ENCODE measurements at regions not wholly inside any gene's neighbourhood (a gene's known extent, or its start where the extent isn't known, plus 50 kb on each side); places are given as distances from the start of the nearest gene placed in this dataset.

DNA sequence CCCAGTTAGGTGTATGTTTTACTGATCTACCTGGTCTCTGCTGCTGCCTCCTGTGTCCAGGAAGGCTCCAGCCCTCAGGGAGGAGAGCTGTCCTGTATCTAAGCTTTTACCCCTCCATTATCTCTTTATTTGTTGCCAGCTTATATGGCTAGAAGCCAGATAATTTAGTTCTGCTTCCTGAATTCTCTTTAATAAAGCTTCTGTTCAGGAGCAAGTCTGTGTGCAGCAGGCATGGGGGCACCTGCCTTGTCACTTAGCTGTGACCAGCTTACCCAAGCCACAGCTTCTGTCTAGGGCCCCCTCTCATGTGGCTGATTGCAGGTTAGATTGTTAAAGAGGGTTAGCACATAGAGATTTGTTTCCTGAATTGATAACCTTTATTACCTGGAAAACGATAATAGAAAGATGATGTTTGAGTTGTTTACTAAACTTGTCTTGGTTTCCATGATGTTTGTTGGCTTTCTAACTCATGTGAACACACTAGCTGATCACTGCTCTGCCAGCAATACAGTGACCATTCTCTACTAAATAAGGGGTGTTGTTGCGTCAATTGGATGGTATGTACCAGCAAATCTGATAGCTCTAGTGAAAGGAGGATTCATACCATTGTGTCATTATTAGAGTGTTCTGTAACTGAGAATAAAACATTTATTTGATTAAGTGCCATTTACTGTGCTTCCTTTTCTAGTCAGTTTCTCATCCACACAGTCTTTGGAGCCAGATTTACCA lies 189.8 kb upstream of the ANK2 start:
- TF ChIP-seq NFIC (IDR thresholded peaks at IDR 0.05): no peak
- TF ChIP-seq CREB1 (IDR thresholded peaks at IDR 0.05; ENCODE audit: low read depth): no peak
- TF ChIP-seq TEAD4 (IDR thresholded peaks at IDR 0.05): no peak
- no peak for TF ChIP-seq TCF12 (IDR thresholded peaks at IDR 0.05; ENCODE audit: low read depth)
- TF ChIP-seq, protein P1, sequence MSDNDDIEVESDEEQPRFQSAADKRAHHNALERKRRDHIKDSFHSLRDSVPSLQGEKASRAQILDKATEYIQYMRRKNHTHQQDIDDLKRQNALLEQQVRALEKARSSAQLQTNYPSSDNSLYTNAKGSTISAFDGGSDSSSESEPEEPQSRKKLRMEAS (IDR thresholded peaks at IDR 0.05): no peak
- no peak for TF ChIP-seq USF1 (IDR thresholded peaks at IDR 0.05)
- no peak for TF ChIP-seq YY1 (IDR thresholded peaks at IDR 0.05; ENCODE audit: low read depth)
- TF ChIP-seq FOXM1 (IDR thresholded peaks at IDR 0.05; ENCODE audit: borderline replicate concordance, low read depth): no peak

DNA sequence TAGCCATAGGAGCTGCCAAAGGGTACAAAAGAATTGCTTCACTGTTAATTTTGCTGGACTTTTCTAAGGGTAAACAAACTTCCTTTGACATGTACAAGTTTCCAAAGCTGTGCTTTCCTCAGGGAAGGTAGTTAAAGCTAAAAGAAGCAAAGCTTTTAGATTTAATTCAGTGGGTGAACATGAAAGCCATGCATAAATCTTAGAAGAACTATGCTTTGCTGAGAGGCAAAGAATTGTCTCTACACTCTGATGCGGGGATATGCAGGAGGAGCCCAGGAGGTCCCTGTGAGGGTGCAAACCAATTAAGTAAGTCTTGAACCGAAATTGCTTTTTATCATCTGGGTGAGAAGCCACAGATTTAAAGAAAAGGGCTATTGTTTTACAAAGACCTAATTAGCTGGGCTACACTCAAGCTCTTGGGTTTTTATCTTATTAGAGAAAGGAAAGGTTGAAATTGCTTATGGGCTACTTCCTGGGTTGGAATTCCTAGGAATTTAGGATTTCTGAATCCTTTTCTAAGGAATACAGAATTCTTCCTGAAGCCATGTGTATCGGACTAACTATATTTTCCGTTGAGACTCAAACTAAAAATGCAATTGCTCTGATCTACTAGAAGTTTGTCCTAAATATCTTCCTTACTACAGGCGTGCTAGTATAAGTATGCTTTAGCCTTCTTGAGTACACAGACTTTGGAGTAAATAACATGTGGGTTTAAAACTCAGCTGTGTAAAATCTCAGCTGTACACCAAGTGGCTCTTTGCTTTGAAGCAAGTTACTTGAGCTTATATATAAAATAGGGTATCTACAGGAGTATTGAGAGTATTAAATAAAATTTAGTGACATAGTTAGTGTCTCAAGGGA lies 188.4 kb upstream of the ANK2 start:
- TF ChIP-seq EP300 (IDR thresholded peaks at IDR 0.05; ENCODE audit: borderline replicate concordance) (no peak), NFIC (IDR thresholded peaks at IDR 0.05) (no peak), YY1 (IDR thresholded peaks at IDR 0.05; ENCODE audit: low read depth) (no peak), RAD21 (IDR thresholded peaks at IDR 0.05; ENCODE audit: low read depth) (no peak), REST (IDR thresholded peaks at IDR 0.05; ENCODE audit: low read depth) (no peak)

DNA sequence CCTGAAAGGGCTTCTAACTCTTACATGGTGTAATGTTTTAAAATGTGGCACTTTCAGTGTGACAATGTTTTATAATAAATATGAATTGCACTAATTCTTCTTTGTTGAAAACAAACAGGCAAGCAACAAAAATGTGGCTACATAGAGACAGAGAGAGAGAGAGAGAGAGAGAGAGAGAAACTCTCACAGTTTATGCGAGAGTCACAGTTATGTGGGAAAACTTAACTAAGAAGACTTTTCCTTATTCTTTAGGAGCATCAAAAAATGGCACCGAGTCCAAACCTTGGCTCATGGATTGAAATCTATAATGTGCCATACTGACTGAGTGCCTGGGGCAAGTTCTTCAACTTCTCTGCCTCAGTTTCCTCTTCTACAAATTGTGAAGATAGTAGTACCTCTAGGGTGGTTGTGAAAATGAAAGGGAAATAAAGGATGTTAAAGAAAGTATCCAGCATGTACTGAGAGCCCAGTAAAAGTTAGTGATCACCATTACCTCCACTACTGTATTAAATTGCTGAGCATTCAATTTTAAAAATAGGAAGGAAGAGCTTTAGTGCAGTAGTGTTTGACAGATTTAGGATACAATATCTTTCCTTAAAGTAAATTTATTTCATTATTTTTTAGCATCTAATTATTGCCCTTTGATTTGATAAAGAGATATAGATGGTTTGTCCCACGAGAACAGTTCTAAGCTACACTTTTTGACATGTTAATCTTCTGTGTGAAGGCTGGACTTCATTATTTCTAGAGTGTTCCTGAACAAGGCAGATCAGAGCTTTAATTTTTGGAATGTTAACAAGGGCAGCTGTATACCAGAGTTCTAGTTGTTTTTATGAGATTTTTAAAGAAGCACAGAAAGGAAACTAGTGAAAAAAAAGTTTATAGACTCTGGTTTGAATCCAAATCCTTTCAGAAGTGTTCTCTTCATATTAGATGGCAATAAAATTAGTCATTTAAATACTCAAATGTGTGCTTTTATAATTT lies 187.5 kb upstream of the ANK2 start:
- TF ChIP-seq TEAD4 (IDR thresholded peaks at IDR 0.05): no peak
- TF ChIP-seq EGR1 (IDR thresholded peaks at IDR 0.05): no peak
- TF ChIP-seq ZBTB7A (IDR thresholded peaks at IDR 0.05; ENCODE audit: low read depth): no peak
- TF ChIP-seq TCF12 (IDR thresholded peaks at IDR 0.05; ENCODE audit: low read depth): no peak
- no peak for TF ChIP-seq REST (IDR thresholded peaks at IDR 0.05; ENCODE audit: low read depth)
- no peak for TF ChIP-seq EP300 (IDR thresholded peaks at IDR 0.05; ENCODE audit: borderline replicate concordance)
- no peak for TF ChIP-seq RAD21 (IDR thresholded peaks at IDR 0.05; ENCODE audit: low read depth)
- no peak for TF ChIP-seq CEBPB (IDR thresholded peaks at IDR 0.05)
- TF ChIP-seq CREB1 (IDR thresholded peaks at IDR 0.05; ENCODE audit: low read depth): no peak
- no peak for TF ChIP-seq FOXM1 (IDR thresholded peaks at IDR 0.05; ENCODE audit: borderline replicate concordance, low read depth)

DNA sequence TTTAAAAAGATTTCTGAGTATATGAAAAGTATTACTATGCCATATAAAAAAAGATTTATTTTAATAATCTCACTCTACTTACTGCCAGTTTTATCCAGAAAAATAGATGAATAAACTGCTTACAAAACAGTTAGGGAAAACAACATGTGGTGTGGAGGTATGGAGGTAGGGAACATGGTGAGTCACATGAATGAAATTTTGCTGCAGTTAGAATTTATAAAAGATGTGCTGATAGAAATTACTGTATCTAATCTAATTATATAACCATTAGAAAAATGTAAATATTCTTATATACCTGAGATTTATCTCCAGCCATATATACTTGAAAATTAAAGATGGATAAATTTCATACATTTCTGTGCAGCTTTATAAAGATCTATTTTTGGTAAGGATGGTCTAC lies 184.0 kb upstream of the ANK2 start:
- no peak for TF ChIP-seq RAD21 (IDR thresholded peaks at IDR 0.05; ENCODE audit: low read depth)
- TF ChIP-seq, protein P1 (IDR thresholded peaks at IDR 0.05): no peak
- TF ChIP-seq YY1 (IDR thresholded peaks at IDR 0.05; ENCODE audit: low read depth): no peak
- TF ChIP-seq TCF12 (IDR thresholded peaks at IDR 0.05; ENCODE audit: low read depth): no peak
- TF ChIP-seq EGR1 (IDR thresholded peaks at IDR 0.05): no peak
- no peak for TF ChIP-seq EP300 (IDR thresholded peaks at IDR 0.05; ENCODE audit: borderline replicate concordance)
- no peak for TF ChIP-seq FOXM1 (IDR thresholded peaks at IDR 0.05; ENCODE audit: borderline replicate concordance, low read depth)
- TF ChIP-seq NFIC (IDR thresholded peaks at IDR 0.05): no peak
- TF ChIP-seq REST (IDR thresholded peaks at IDR 0.05; ENCODE audit: low read depth): no peak
- TF ChIP-seq USF1 (IDR thresholded peaks at IDR 0.05): no peak
- TF ChIP-seq CEBPB (IDR thresholded peaks at IDR 0.05): no peak
- TF ChIP-seq TAF1 (IDR thresholded peaks at IDR 0.05; ENCODE audit: low read depth): no peak
- TF ChIP-seq ZBTB7A (IDR thresholded peaks at IDR 0.05; ENCODE audit: low read depth): no peak
- TF ChIP-seq CREB1 (IDR thresholded peaks at IDR 0.05; ENCODE audit: low read depth): no peak
- TF ChIP-seq TEAD4 (IDR thresholded peaks at IDR 0.05): no peak

All from Ishikawa (cell line).